D341Med (cell line): ENCODE measurements at regions not wholly inside any gene's neighbourhood (a gene's known extent, or its start where the extent isn't known, plus 50 kb on each side); places are given as distances from the start of the nearest gene placed in this dataset.
"Not testable (repeated sequence)": the region's sequence is repeated elsewhere in the genome, so short reads cannot be mapped to it uniquely, and the experiment has no call there.

ENCODE experiments used
- DNase-seq: peaks from one replicate; pipeline ENCODE4 v3.0.0; 2012; ENCODE audit warnings: low spot score

GRCh38 chr1:118564961-118565703 is 380.1 kb upstream of the SPAG17 start:
- DNase-seq = no peak

GRCh38 chr1:118563981-118564951 is 379.2 kb upstream of the SPAG17 start:
- DNase-seq = no peak

GRCh38 chr1:118558933-118559332 is 373.9 kb upstream of the SPAG17 start:
- DNase-seq = no peak

GRCh38 chr1:118556936-118557335 is 371.9 kb upstream of the SPAG17 start:
- no peak for DNase-seq

- DNase-seq = no peak
These were observed 370.6 kb upstream of the SPAG17 start for GRCh38 chr1:118555638-118556037.

GRCh38 chr1:118535901-118536300 is 350.9 kb upstream of the SPAG17 start:
- DNase-seq = no peak

GRCh38 chr1:118511922-118512321 is 326.9 kb upstream of the SPAG17 start:
- not testable (repeated sequence) for DNase-seq

GRCh38 chr1:118504867-118505266 is 319.8 kb upstream of the SPAG17 start:
- no peak for DNase-seq

GRCh38 chr1:118504221-118504644 is 319.2 kb upstream of the SPAG17 start:
- DNase-seq = no peak

- DNase-seq = no peak
These were observed 318.7 kb upstream of the SPAG17 start for GRCh38 chr1:118503752-118504151.

GRCh38 chr1:118494998-118495397 is 310.0 kb upstream of the SPAG17 start:
- no peak for DNase-seq

- DNase-seq = no peak
These were observed 303.8 kb upstream of the SPAG17 start for GRCh38 chr1:118488787-118489186.

- DNase-seq = no peak
These were observed 302.9 kb upstream of the SPAG17 start for GRCh38 chr1:118487932-118488331.

- DNase-seq = no peak
These were observed 302.1 kb upstream of the SPAG17 start for GRCh38 chr1:118487091-118487490.

- no peak for DNase-seq
These were observed 301.2 kb upstream of the SPAG17 start for GRCh38 chr1:118486199-118486598.

- no peak for DNase-seq
These were observed 300.7 kb upstream of the SPAG17 start for GRCh38 chr1:118485757-118486156.

GRCh38 chr1:118484893-118485292 is 299.9 kb upstream of the SPAG17 start:
- DNase-seq = no peak

GRCh38 chr1:118483245-118484006 is 298.4 kb upstream of the SPAG17 start:
- no peak for DNase-seq

GRCh38 chr1:118481126-118481525 is 296.1 kb upstream of the SPAG17 start:
- DNase-seq = no peak

- DNase-seq = no peak
These were observed 294.3 kb upstream of the SPAG17 start for GRCh38 chr1:118479351-118479750.

- no peak for DNase-seq
These were observed 288.8 kb upstream of the SPAG17 start for GRCh38 chr1:118473825-118474224.

GRCh38 chr1:118464460-118464859 is 279.4 kb upstream of the SPAG17 start:
- DNase-seq = not testable (repeated sequence)
